Cardiac muscle cell (in vitro differentiated cells and primary cell): ENCODE measurements at regions not wholly inside any gene's neighbourhood (a gene's known extent, or its start where the extent isn't known, plus 50 kb on each side); places are given as distances from the start of the nearest gene placed in this dataset.
A peak's percentile ranks its signal among the peaks of the same experiment; 100 is the strongest.

Source experiments
- DNase-seq, 2 donors: peaks; one replicate each; pipeline versions ENCODE4 v3.0.0 to v3.0.0-alpha.2; 2010 to 2017; ENCODE audit warnings: low read depth in 1 of 2, low spot score in 1 of 2
- H3K27ac ChIP-seq: fragments of 200-600 bp; sonication (generic); 2 replicates; pipeline ENCODE4 v1.5.1; 2016
- H3K27me3 ChIP-seq: fragments of 200-600 bp; sonication (generic); 2 replicates; pipeline ENCODE4 v1.6.0; 2016; ENCODE audit warnings: control low read depth
- H3K36me3 ChIP-seq: fragments of 200-600 bp; sonication (generic); 2 replicates; pipeline ENCODE4 v1.5.1; 2016; ENCODE audit warnings: control low read depth
- H3K4me1 ChIP-seq: fragments of 200-600 bp; sonication (generic); 2 replicates; pipeline ENCODE4 v1.8.1; 2017; ENCODE audit warnings: low read depth, mild to moderate bottlenecking, mixed run types
- H3K4me3 ChIP-seq: fragments of 200-600 bp; sonication (generic); 2 replicates; pipeline ENCODE4 v1.5.1; 2016; ENCODE audit warnings: mild to moderate bottlenecking
- H3K9me3 ChIP-seq: fragments of 200-600 bp; sonication (generic); 2 replicates; pipeline ENCODE4 v1.5.1; 2017; ENCODE audit warnings: low read depth, mild to moderate bottlenecking, control low read depth
- CTCF ChIP-seq: IDR thresholded peaks from 2 replicates; pipeline ENCODE4 v1.5.1; 2012; ENCODE audit warnings: low read depth, mild to moderate bottlenecking, low read length

GRCh38 chrX:35101901-35102300 lies 159.3 kb downstream of the FAM47B start:
- Histone ChIP-seq H3K4me3 (no peak overlapping the region), H3K4me1 (no peaks in the 10 kb centered on the region), H3K9me3 (no peaks in the 10 kb centered on the region), H3K36me3 (no peaks in the 10 kb centered on the region), H3K27me3 (no peaks in the 10 kb centered on the region), H3K27ac (no peak overlapping the region)
- no peak for TF ChIP-seq CTCF
- DNase-seq = no peak

GRCh38 chrX:35104626-35105025 lies 162.0 kb downstream of the FAM47B start:
- no peaks in the 10 kb centered on the region for H3K36me3 ChIP-seq
- H3K27ac ChIP-seq = no peak overlapping the region
- no peak for TF ChIP-seq CTCF
- DNase-seq = no peak
- no peaks in the 10 kb centered on the region for H3K27me3 ChIP-seq
- no peak overlapping the region for H3K4me3 ChIP-seq
- no peaks in the 10 kb centered on the region for H3K4me1 ChIP-seq
- no peaks in the 10 kb centered on the region for H3K9me3 ChIP-seq

GRCh38 chrX:35115205-35115604 lies 172.6 kb downstream of the FAM47B start:
- peak in 1 of 2 donors; percentile 10 for DNase-seq
- no peak for TF ChIP-seq CTCF
- Histone ChIP-seq H3K27ac (no peak overlapping the region), H3K9me3 (no peaks in the 10 kb centered on the region), H3K4me1 (no peaks in the 10 kb centered on the region), H3K27me3 (no peaks in the 10 kb centered on the region), H3K4me3 (no peak overlapping the region), H3K36me3 (no peaks in the 10 kb centered on the region)

- no peak for TF ChIP-seq CTCF
- no peak for DNase-seq
These were observed 180.2 kb downstream of the FAM47B start for GRCh38 chrX:35122756-35123155.

GRCh38 chrX:35149517-35149916 lies 206.9 kb downstream of the FAM47B start:
- Histone ChIP-seq H3K36me3 (no peaks in the 10 kb centered on the region), H3K27ac (no peak overlapping the region), H3K4me3 (no peak overlapping the region), H3K9me3 (no peaks in the 10 kb centered on the region), H3K27me3 (no peaks in the 10 kb centered on the region), H3K4me1 (no peaks in the 10 kb centered on the region)
- no peak for TF ChIP-seq CTCF
- no peak for DNase-seq

More at GRCh38 chrX:35122756-35123155, 180.2 kb downstream of the FAM47B start:
- no peak overlapping the region for H3K4me3 ChIP-seq
- H3K27me3 ChIP-seq = no peaks in the 10 kb centered on the region
- H3K27ac ChIP-seq = no peak overlapping the region
- no peaks in the 10 kb centered on the region for H3K36me3 ChIP-seq
- H3K4me1 ChIP-seq = peaks cover 3% of the 10 kb centered on the region
- H3K9me3 ChIP-seq = no peaks in the 10 kb centered on the region

- Histone ChIP-seq H3K36me3 (no peaks in the 10 kb centered on the region), H3K9me3 (no peaks in the 10 kb centered on the region), H3K27ac (no peak overlapping the region), H3K27me3 (no peaks in the 10 kb centered on the region), H3K4me1 (no peaks in the 10 kb centered on the region), H3K4me3 (no peak overlapping the region)
- TF ChIP-seq CTCF = no peak
- DNase-seq = no peak
These were observed 207.5 kb downstream of the FAM47B start for GRCh38 chrX:35150052-35150451.
